ENCODE measurements at regions not wholly inside any gene's neighbourhood (a gene's known extent, or its start where the extent isn't known, plus 50 kb on each side); places are given as distances from the start of the nearest gene placed in this dataset.
"Not testable (repeated sequence)": the region's sequence is repeated elsewhere in the genome, so short reads cannot be mapped to it uniquely, and the experiment has no call there.

GRCh38 chr10:3635211-3635671, 149.8 kb downstream of the KLF6 start:
- H4K20me1 ChIP-seq (ENCODE audit: low read length), result no peaks in the 10 kb centered on the region
- TF ChIP-seq EZH2phosphoT487 (IDR thresholded peaks at IDR 0.05; ENCODE audit: borderline replicate concordance, low read length) (no peak), EZH2 (IDR thresholded peaks at IDR 0.05; ENCODE audit: low read length, unreplicated experiment) (no peak), CTCF (conservative IDR thresholded peaks at IDR 0.05; ENCODE audit: low read depth, low read length) (no peak)
- H3K4me3 ChIP-seq (ENCODE audit: low read length), result no peak overlapping the region
- H3K4me1 ChIP-seq (ENCODE audit: insufficient read depth, low read length), result peaks cover 15% of the 10 kb centered on the region; the same call in 1 of the 2 replicates
- no peaks in the 10 kb centered on the region for H3K79me2 ChIP-seq (ENCODE audit: low read length)
- H3F3A ChIP-seq (ENCODE audit: low read length, unreplicated experiment), result no peaks in the 10 kb centered on the region
- H3K27ac ChIP-seq (ENCODE audit: low read length), result peak overlapping the region; percentile 23
- no peaks in the 10 kb centered on the region for H3K27me3 ChIP-seq (ENCODE audit: low read length)
- no peak overlapping the region for H3K9ac ChIP-seq (ENCODE audit: low read length)
- no peaks in the 10 kb centered on the region for H3K9me3 ChIP-seq (ENCODE audit: low read length)
- no peak overlapping the region for H2AFZ ChIP-seq (ENCODE audit: low read length)
- ATAC-seq (no peak), DNase-seq (no peak)
- H3K36me3 ChIP-seq (ENCODE audit: low read depth, low read length), result no peaks in the 10 kb centered on the region
- ChIA-PET POLR2A (ENCODE audit: unreplicated experiment) (interaction anchor here (0.7 kb wide), 1 partner anchor 12 kb away, joined by 23 read pairs; no protein-coding TSS in a partner anchor), CTCF (no interaction called here)
- H3K9me2 ChIP-seq (replicated peaks; ENCODE audit: low read length), result no peaks in the 10 kb centered on the region
- BruUV-seq (replicated peaks), result no TSS peak
- intact Hi-C loops (cut with micrococcal nuclease), result no loop called here
- H3K4me2 ChIP-seq (ENCODE audit: low read length), result no peak overlapping the region

GRCh38 chr10:3634646-3635045, 150.4 kb downstream of the KLF6 start:
- CTCF ChIA-PET; H3K27ac ChIP-seq (ENCODE audit: low read length): not testable (repeated sequence)

GRCh38 chr10:3631701-3632330, 153.2 kb downstream of the KLF6 start:
- POLR2A ChIA-PET (ENCODE audit: unreplicated experiment), result no interaction called here
- peak overlapping the region; percentile 47 for H3K27ac ChIP-seq (ENCODE audit: low read length)

More at GRCh38 chr10:3634646-3635045, 150.4 kb downstream of the KLF6 start:
- BruUV-seq (replicated peaks); DNase-seq; H3K9ac ChIP-seq (ENCODE audit: low read length); H3F3A ChIP-seq (ENCODE audit: low read length, unreplicated experiment); H3K27me3 ChIP-seq (ENCODE audit: low read length); ATAC-seq; H3K79me2 ChIP-seq (ENCODE audit: low read length); H2AFZ ChIP-seq (ENCODE audit: low read length); H4K20me1 ChIP-seq (ENCODE audit: low read length); intact Hi-C loops (cut with micrococcal nuclease); H3K36me3 ChIP-seq (ENCODE audit: low read depth, low read length); H3K4me3 ChIP-seq (ENCODE audit: low read length); H3K9me2 ChIP-seq (replicated peaks; ENCODE audit: low read length); H3K9me3 ChIP-seq (ENCODE audit: low read length); POLR2A ChIA-PET (ENCODE audit: unreplicated experiment); H3K4me2 ChIP-seq (ENCODE audit: low read length): not testable (repeated sequence)
- H3K4me1 ChIP-seq (ENCODE audit: insufficient read depth, low read length), result peaks cover 15% of the 10 kb centered on the region; the same call in 1 of the 2 replicates

More at GRCh38 chr10:3631701-3632330, 153.2 kb downstream of the KLF6 start:
- Histone ChIP-seq H3F3A (ENCODE audit: low read length, unreplicated experiment) (no peaks in the 10 kb centered on the region), H3K4me2 (ENCODE audit: low read length) (peak overlapping the region; percentile 26; the same call in 1 of the 2 replicates), H3K9ac (ENCODE audit: low read length) (no peak overlapping the region), H3K36me3 (ENCODE audit: low read depth, low read length) (no peaks in the 10 kb centered on the region), H3K79me2 (ENCODE audit: low read length) (no peaks in the 10 kb centered on the region), H4K20me1 (ENCODE audit: low read length) (no peaks in the 10 kb centered on the region), H3K27me3 (ENCODE audit: low read length) (no peaks in the 10 kb centered on the region), H2AFZ (ENCODE audit: low read length) (no peak overlapping the region), H3K4me1 (ENCODE audit: insufficient read depth, low read length) (peaks cover 15% of the 10 kb centered on the region; the same call in 1 of the 2 replicates), H3K4me3 (ENCODE audit: low read length) (no peak overlapping the region), H3K9me3 (ENCODE audit: low read length) (no peaks in the 10 kb centered on the region), H3K9me2 (replicated peaks; ENCODE audit: low read length) (no peaks in the 10 kb centered on the region)
- DNase-seq (peak; percentile 56), ATAC-seq (peak; percentile 54)
- TF ChIP-seq CTCF (conservative IDR thresholded peaks at IDR 0.05; ENCODE audit: low read depth, low read length) (no peak), EZH2phosphoT487 (IDR thresholded peaks at IDR 0.05; ENCODE audit: borderline replicate concordance, low read length) (no peak), EZH2 (IDR thresholded peaks at IDR 0.05; ENCODE audit: low read length, unreplicated experiment) (no peak)
- CTCF ChIA-PET, result interaction anchor here (0.6 kb wide), 1 partner anchor 90 kb away, joined by 3 read pairs; no protein-coding TSS in a partner anchor
- intact Hi-C loops (cut with micrococcal nuclease), result no loop called here
- BruUV-seq (replicated peaks), result no TSS peak

All from PC-3 (cell line).